ENCODE measurements at regions not wholly inside any gene's neighbourhood (a gene's known extent, or its start where the extent isn't known, plus 50 kb on each side); places are given as distances from the start of the nearest gene placed in this dataset.

DNA sequence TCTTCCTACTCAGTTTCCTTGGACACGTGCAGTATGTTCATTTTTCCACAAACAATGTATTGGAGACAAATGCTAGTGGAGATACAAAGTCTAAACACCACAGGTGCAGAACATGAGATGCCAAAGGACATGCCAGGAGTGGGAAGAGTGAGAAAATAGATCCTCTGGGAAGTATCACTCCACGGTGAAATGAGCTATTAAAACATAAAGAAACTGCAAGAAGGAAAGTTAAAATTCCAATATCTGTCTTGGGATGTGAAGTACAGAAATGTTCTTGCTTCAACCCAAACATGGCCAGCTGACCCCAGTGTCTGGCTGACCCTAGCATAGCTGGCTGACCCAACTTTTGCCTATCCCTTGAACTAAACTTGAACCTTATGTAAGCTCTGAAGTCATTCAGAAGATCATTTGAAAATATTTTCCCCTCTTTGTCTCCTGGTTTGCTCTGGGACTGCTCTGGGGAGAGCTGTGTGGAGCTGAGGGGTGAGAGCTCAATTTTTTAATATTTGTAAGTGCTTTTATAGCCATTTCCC, 59.5 kb downstream of the FZD1 start:
- no peak for DNase-seq (ENCODE audit: extremely low spot score)
- 84% methylated on average over 2 of the region's 2 CpGs for WGBS

GRCh38 chr7:91324663-91325062, 60.4 kb downstream of the FZD1 start:
- no peak overlapping the region for H3K27ac ChIP-seq (ENCODE audit: low read depth)
- no peak for DNase-seq (ENCODE audit: extremely low spot score)
- no peak overlapping the region for H3K4me3 ChIP-seq (ENCODE audit: low read depth, low read length)
- H3K36me3 ChIP-seq (ENCODE audit: insufficient read depth), result no peaks in the 10 kb centered on the region
- 83% methylated on average over 4 of the region's 4 CpGs for WGBS
- no peaks in the 10 kb centered on the region for H3K4me1 ChIP-seq (ENCODE audit: insufficient read depth)

More for the DNA sequence above, 59.5 kb downstream of the FZD1 start:
- Histone ChIP-seq H3K4me3 (ENCODE audit: low read depth, low read length) (no peak overlapping the region), H3K4me1 (ENCODE audit: insufficient read depth) (no peaks in the 10 kb centered on the region), H3K36me3 (ENCODE audit: insufficient read depth) (no peaks in the 10 kb centered on the region), H3K27ac (ENCODE audit: low read depth) (no peak overlapping the region)

DNA sequence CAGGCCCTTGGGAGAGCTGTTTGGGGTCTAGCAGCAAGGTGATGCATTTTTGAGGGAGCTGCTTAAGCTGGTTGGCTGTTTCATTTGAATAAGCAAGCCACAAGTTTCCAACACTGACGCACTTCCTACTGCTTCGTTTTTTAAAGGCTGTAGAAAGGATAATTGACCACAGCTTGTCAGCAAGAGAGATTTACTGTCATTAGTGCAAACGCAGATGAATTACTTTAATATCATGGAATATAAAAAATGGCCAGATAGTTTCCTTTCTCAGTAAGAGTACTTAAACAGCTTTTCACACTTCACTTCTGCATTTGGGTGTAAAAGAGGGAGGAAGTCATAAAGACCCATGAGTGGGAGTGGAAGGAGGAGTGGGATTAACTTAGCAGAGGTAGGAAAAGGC, 61.5 kb downstream of the FZD1 start:
- 76% methylated on average over 3 of the region's 3 CpGs for WGBS
- Histone ChIP-seq H3K27ac (ENCODE audit: low read depth) (no peak overlapping the region), H3K36me3 (ENCODE audit: insufficient read depth) (no peaks in the 10 kb centered on the region), H3K4me1 (ENCODE audit: insufficient read depth) (no peaks in the 10 kb centered on the region), H3K4me3 (ENCODE audit: low read depth, low read length) (no peak overlapping the region)
- no peak for DNase-seq (ENCODE audit: extremely low spot score)

DNA sequence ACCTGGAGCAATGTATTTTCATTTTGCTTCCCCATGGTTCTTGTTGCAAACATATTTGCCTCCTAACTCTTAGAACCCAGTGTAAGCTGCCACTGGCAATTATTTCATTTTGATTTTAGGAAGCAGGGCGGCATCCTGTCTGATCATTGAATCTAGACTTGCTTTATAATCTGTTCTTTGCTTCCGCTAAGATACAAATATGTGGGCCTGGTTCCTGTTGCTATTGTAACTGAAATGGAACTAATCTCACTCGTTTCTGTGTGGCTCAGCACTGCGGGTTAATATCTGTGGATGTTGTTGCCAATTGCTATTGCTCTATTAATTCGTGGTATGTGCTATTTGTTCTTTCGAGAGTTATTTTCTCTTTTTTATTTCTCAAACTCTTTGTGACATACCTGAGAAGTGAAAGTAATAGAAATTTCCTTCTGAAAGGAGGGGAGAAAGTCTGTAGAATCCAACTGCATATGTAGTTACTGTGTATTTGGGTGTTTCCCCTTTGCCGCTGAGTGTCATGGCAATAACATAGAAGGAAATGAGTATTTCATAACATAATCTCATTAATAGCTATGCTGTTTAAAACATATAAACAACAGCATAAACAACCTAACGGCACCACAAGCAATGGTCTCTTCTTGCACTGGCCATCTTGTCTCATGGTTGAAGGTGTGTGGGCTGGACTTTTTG, 62.4 kb downstream of the FZD1 start:
- WGBS, result 71% methylated on average over 8 of the region's 8 CpGs
- H3K36me3 ChIP-seq (ENCODE audit: insufficient read depth), result no peaks in the 10 kb centered on the region
- no peak overlapping the region for H3K27ac ChIP-seq (ENCODE audit: low read depth)
- no peaks in the 10 kb centered on the region for H3K4me1 ChIP-seq (ENCODE audit: insufficient read depth)
- no peak for DNase-seq (ENCODE audit: extremely low spot score)
- H3K4me3 ChIP-seq (ENCODE audit: low read depth, low read length), result no peak overlapping the region

DNA sequence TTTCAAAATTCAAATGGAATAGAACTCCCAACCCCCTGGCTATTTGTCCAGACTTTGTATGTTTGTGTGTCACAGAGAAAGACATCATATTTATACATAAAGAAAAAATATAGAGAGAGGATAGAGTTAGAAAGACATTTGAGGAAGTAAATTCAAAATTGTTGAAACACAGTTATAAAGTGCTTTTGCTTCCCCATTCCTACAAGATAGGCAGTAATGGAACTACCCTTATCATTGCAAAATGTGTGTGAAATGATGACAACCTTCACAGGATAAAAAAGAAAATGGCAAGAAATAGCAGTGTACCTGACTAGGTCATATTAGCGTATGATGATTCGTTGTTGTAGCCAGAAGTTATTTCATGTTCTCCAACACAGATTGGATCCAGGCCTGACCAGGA, 63.1 kb downstream of the FZD1 start:
- H3K4me3 ChIP-seq (ENCODE audit: low read depth, low read length), result no peak overlapping the region
- 91% methylated on average over 2 of the region's 2 CpGs for WGBS
- no peak overlapping the region for H3K27ac ChIP-seq (ENCODE audit: low read depth)
- no peaks in the 10 kb centered on the region for H3K4me1 ChIP-seq (ENCODE audit: insufficient read depth)
- no peaks in the 10 kb centered on the region for H3K36me3 ChIP-seq (ENCODE audit: insufficient read depth)
- no peak for DNase-seq (ENCODE audit: extremely low spot score)

DNA sequence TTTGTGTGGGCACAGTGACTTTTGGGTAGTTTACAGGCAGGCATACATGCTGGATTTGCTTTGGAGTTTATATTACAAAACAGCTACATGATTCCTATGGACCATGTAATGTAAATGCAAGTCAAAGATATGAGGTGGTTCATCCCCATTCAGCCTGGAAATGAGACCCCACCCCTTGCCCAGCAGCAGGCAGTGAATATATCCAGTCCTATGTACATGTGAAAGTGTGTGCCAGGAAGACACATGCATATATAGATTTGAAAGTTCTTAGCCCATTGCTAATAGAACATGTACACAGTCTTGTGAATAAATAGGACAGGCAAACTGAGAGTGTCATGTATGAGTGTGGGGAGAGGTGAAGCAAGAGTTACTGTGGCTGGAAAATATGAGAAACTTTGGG, 65.3 kb downstream of the FZD1 start:
- no peaks in the 10 kb centered on the region for H3K4me1 ChIP-seq (ENCODE audit: insufficient read depth)
- DNase-seq (ENCODE audit: extremely low spot score), result no peak
- H3K27ac ChIP-seq (ENCODE audit: low read depth), result no peak overlapping the region
- H3K4me3 ChIP-seq (ENCODE audit: low read depth, low read length), result no peak overlapping the region
- no peaks in the 10 kb centered on the region for H3K36me3 ChIP-seq (ENCODE audit: insufficient read depth)

DNA sequence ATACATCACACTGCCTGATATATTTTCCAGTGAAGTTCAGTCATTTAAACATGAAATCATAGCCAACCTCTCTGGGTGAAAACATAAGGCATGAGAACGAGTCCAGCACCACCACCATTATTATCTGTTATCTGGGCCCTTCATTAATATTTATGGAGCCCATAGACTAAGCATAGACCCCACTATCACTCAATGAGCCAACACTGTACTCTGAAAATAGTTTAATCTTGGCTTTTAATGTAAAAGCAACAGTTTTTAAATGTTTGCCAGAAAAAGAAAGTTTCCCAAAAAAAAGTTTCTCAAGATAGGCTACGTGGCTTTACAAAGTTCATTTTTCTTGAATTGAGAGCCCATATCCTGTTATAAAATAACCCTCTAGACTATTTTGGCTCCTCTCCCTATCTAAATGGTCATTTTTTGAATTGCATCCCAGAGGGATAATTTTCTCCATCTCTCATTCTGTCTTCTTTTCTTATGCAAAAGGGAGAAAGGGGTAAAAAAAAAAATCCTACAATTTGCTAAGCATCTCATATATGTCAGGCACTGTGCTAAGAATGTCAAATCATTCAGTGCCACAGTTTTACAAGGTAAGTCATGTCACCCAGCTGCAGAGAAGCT, 66.1 kb downstream of the FZD1 start:
- no peak overlapping the region for H3K4me3 ChIP-seq (ENCODE audit: low read depth, low read length)
- H3K27ac ChIP-seq (ENCODE audit: low read depth), result no peak overlapping the region
- H3K36me3 ChIP-seq (ENCODE audit: insufficient read depth), result no peaks in the 10 kb centered on the region
- 34% methylated on average over 2 of the region's 2 CpGs for WGBS
- peak; percentile 53 for DNase-seq (ENCODE audit: extremely low spot score)
- no peaks in the 10 kb centered on the region for H3K4me1 ChIP-seq (ENCODE audit: insufficient read depth)

DNA sequence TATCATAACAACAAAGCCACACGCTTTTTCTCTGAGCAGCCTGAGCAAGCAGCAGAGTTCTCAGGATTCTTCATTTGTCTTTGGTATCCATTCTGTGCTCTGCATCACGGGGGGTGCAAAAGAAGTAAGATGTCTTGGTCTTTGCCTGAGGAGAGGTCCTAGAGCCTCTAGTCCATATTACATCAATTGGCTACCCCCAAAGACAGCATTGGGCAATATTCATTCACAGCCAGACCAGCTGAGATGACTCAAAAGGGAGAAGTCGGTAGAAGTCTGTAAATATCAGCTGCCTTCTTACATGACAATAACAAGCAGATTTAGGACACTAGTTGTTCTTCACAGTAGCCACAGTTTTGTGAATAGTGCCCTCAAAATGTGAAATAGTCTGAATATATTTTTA, 66.6 kb downstream of the FZD1 start:
- no peak for DNase-seq (ENCODE audit: extremely low spot score)
- H3K4me3 ChIP-seq (ENCODE audit: low read depth, low read length), result no peak overlapping the region
- H3K4me1 ChIP-seq (ENCODE audit: insufficient read depth), result no peaks in the 10 kb centered on the region
- H3K36me3 ChIP-seq (ENCODE audit: insufficient read depth), result no peaks in the 10 kb centered on the region
- 34% methylated on average over 3 of the region's 3 CpGs for WGBS
- H3K27ac ChIP-seq (ENCODE audit: low read depth), result no peak overlapping the region

DNA sequence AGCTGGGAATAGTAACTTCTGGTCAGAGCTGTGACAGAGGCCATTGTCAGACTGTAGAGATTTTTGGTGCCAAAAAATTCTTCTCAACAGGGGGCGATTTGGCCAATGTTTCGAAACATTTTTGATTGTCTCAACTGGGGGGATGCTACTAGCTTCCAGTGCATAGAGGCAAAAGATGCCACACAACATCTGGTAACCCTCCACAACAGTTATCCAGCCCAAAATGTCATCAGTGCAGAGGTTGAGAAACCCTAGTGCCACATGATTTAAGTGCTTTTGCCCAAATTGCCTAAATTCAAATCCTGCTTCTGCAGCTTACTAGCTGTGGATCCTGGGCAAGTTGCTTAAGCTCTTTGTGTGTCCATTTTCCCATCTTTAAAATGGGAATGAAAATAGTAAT, 71.9 kb downstream of the FZD1 start:
- Histone ChIP-seq H3K4me1 (ENCODE audit: insufficient read depth) (no peaks in the 10 kb centered on the region), H3K36me3 (ENCODE audit: insufficient read depth) (no peaks in the 10 kb centered on the region), H3K27ac (ENCODE audit: low read depth) (no peak overlapping the region), H3K4me3 (ENCODE audit: low read depth, low read length) (no peak overlapping the region)
- DNase-seq (ENCODE audit: extremely low spot score), result no peak
- 97% methylated on average over 2 of the region's 2 CpGs for WGBS

DNA sequence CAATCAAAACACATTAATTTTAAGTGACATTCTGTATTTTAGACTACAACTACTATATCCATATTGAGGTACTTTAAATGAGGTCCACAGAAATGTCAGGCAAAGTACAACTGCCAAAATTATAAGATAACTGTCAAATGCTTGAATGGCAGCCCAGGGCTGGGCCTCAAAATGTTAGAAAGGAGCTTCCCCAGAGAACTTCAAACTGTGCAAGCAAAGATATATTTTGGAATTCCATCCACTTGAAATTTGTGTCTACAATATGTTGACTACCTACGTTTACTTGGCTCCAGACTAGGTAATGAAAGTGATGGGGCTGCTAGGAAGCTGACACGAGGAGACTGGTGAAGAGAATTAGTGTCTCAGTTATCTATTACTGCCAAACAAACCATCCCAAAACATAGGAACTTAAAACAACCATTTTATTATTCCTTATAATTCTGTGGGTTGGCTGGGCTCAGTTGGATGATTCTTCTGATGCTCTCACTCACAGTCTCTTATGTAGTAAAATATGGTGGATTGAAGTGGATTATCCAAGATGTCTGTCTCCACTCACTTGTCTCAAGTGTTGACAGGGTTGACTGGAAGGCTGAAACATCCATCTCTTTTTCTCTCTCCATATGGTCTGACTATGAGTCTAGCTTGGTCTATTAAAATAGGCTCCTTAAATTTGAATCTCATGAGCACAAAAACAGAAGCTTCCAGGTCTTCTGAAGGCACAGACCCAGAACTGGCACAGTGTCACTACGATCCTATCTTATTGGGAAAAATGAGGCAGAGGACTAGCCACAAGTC, 74.2 kb downstream of the FZD1 start:
- H3K4me3 ChIP-seq (ENCODE audit: low read depth, low read length), result no peak overlapping the region
- H3K27ac ChIP-seq (ENCODE audit: low read depth), result no peak overlapping the region
- no peaks in the 10 kb centered on the region for H3K36me3 ChIP-seq (ENCODE audit: insufficient read depth)
- H3K4me1 ChIP-seq (ENCODE audit: insufficient read depth), result no peaks in the 10 kb centered on the region
- 96% methylated on average over 3 of the region's 3 CpGs for WGBS
- DNase-seq (ENCODE audit: extremely low spot score), result no peak

DNA sequence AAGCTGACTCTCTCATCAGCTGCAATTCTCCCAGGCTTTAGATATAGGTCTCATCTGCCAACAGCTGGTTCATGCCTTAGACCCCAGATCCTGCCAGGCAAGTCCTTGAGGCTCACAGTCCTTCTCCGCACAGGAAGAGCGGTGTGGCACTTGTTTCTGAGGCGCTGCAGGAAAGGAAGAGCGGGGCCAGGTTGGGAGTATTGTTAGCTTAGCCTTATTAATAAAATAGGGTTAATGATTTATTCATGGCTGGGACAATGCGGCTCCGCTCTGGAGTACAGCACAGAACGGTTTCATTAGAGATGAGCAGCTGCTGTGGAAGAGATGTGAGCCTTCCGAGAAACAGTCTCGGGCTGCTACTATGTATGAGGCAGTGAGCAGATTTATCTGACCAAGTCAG, 78.1 kb downstream of the FZD1 start:
- WGBS, result 78% methylated on average over 9 of the region's 9 CpGs
- no peak for DNase-seq (ENCODE audit: extremely low spot score)
- H3K4me3 ChIP-seq (ENCODE audit: low read depth, low read length), result no peak overlapping the region
- no peak overlapping the region for H3K27ac ChIP-seq (ENCODE audit: low read depth)
- H3K4me1 ChIP-seq (ENCODE audit: insufficient read depth), result no peaks in the 10 kb centered on the region
- H3K36me3 ChIP-seq (ENCODE audit: insufficient read depth), result no peaks in the 10 kb centered on the region

- H3K4me3 ChIP-seq (ENCODE audit: low read depth, low read length), result no peak overlapping the region
- no peaks in the 10 kb centered on the region for H3K36me3 ChIP-seq (ENCODE audit: insufficient read depth)
- no peak overlapping the region for H3K27ac ChIP-seq (ENCODE audit: low read depth)
- DNase-seq (ENCODE audit: extremely low spot score), result no peak
- 83% methylated on average over 4 of the region's 4 CpGs for WGBS
- no peaks in the 10 kb centered on the region for H3K4me1 ChIP-seq (ENCODE audit: insufficient read depth)
Observed at GRCh38 chr7:91343420-91343960, 79.3 kb downstream of the FZD1 start.

GRCh38 chr7:91343996-91344629, 79.9 kb downstream of the FZD1 start:
- DNase-seq (ENCODE audit: extremely low spot score), result no peak
- Histone ChIP-seq H3K36me3 (ENCODE audit: insufficient read depth) (no peaks in the 10 kb centered on the region), H3K4me3 (ENCODE audit: low read depth, low read length) (no peak overlapping the region), H3K4me1 (ENCODE audit: insufficient read depth) (no peaks in the 10 kb centered on the region), H3K27ac (ENCODE audit: low read depth) (no peak overlapping the region)
- 67% methylated on average over 6 of the region's 6 CpGs for WGBS
